WTC11 (cell line): ENCODE measurements at regions not wholly inside any gene's neighbourhood (a gene's known extent, or its start where the extent isn't known, plus 50 kb on each side); places are given as distances from the start of the nearest gene placed in this dataset.

Experiments used
- ATAC-seq: fragments of 200-7000 bp; cut with Tn5 transposase; 2 replicates; pipeline ENCODE4 v1.10.0; 2021; ENCODE audit warnings: mild to moderate bottlenecking, moderate library complexity
- CTCF ChIA-PET: fragments of 300-600 bp; sonication (Branson Sonifier 250); formaldehyde crosslinking; loops from one replicate; lab custom pipeline; 2021; ENCODE audit warnings: antibody characterized with exemption; lab: Charles Lee
- POLR2A ChIA-PET: fragments of 350-600 bp; sonication (Branson Sonifier 250); formaldehyde crosslinking; loops from one replicate; lab custom pipeline; 2021; ENCODE audit warnings: antibody characterized with exemption; lab: Charles Lee
- DNase-seq: peaks from one replicate; pipeline ENCODE4 v3.0.0; 2021; ENCODE audit warnings: low spot score
- H3K27ac Mint-ChIP-seq: 2 replicates; pipeline ENCODE4 v1.8.0; 2021; ENCODE audit warnings: mixed read lengths
- H3K27me3 Mint-ChIP-seq: 2 replicates; pipeline ENCODE4 v1.8.0; 2021; ENCODE audit warnings: low read depth, mild to moderate bottlenecking, moderate library complexity, mixed read lengths
- H3K36me3 Mint-ChIP-seq: 2 replicates; pipeline ENCODE4 v1.8.0; 2021; ENCODE audit warnings: mixed read lengths
- H3K4me1 Mint-ChIP-seq: 2 replicates; pipeline ENCODE4 v1.8.0; 2022; ENCODE audit warnings: mixed read lengths
- H3K4me3 Mint-ChIP-seq: 2 replicates; pipeline ENCODE4 v1.8.0; 2021; ENCODE audit warnings: mild to moderate bottlenecking, moderate library complexity, mixed read lengths
- H3K9me3 Mint-ChIP-seq: 2 replicates; pipeline ENCODE4 v1.8.0; 2021; ENCODE audit warnings: mixed read lengths
- AFF4 ChIP-seq: sonication (generic); formaldehyde crosslinking; IDR thresholded peaks from 2 replicates; pipeline ENCODE4 v1.8.1; 2023; ENCODE audit warnings: mild to moderate bottlenecking, missing genetic modification reagents, borderline replicate concordance
- CDX4 ChIP-seq: fragments of 250-450 bp; sonication (Bioruptor Pico); IDR thresholded peaks from 2 replicates; pipeline ENCODE4 v1.9.0; 2021; ENCODE audit warnings: moderate library complexity, mild to moderate bottlenecking, inconsistent platforms, borderline replicate concordance
- E2F5 ChIP-seq: sonication (generic); formaldehyde crosslinking; IDR thresholded peaks from 2 replicates; pipeline ENCODE4 v1.8.1; 2022; ENCODE audit warnings: mild to moderate bottlenecking, moderate library complexity, missing genetic modification reagents
- ELF4 ChIP-seq: sonication (generic); formaldehyde crosslinking; IDR thresholded peaks from 2 replicates; pipeline ENCODE4 v1.8.1; 2022; ENCODE audit warnings: low read depth, mild to moderate bottlenecking, moderate library complexity, missing genetic modification reagents
- ERG ChIP-seq: fragments of 250-450 bp; sonication (Bioruptor Pico); IDR thresholded peaks from 2 replicates; pipeline ENCODE4 v1.8.0; 2021; ENCODE audit warnings: mild to moderate bottlenecking
- GRHL2 ChIP-seq: fragments of 250-450 bp; sonication (Bioruptor Pico); IDR thresholded peaks from 2 replicates; pipeline ENCODE4 v1.8.0; 2022; ENCODE audit warnings: mild to moderate bottlenecking, moderate library complexity; ENCODE audit not compliant: insufficient replicate concordance, severe bottlenecking
- HMGXB4 ChIP-seq: sonication (generic); formaldehyde crosslinking; IDR thresholded peaks from 2 replicates; pipeline ENCODE4 v1.8.1; 2023; ENCODE audit warnings: mild to moderate bottlenecking, moderate library complexity, missing genetic modification reagents
- IRF2 ChIP-seq: sonication (generic); formaldehyde crosslinking; IDR thresholded peaks from 2 replicates; pipeline ENCODE4 v1.8.0; 2022; ENCODE audit warnings: low read depth, missing genetic modification reagents, borderline replicate concordance
- JAZF1 ChIP-seq: fragments of 250-450 bp; sonication (Bioruptor Pico); IDR thresholded peaks from 2 replicates; pipeline ENCODE4 v1.9.0; 2021; ENCODE audit warnings: moderate library complexity, mild to moderate bottlenecking, inconsistent platforms
- JUN ChIP-seq: sonication (generic); formaldehyde crosslinking; IDR thresholded peaks from 2 replicates; pipeline ENCODE4 v1.8.0; 2023; ENCODE audit warnings: mild to moderate bottlenecking, missing genetic modification reagents
- NFE2L1 ChIP-seq: sonication (generic); formaldehyde crosslinking; IDR thresholded peaks from 2 replicates; pipeline ENCODE4 v1.8.1; 2023; ENCODE audit warnings: missing genetic modification reagents
- NFYB ChIP-seq: sonication (generic); formaldehyde crosslinking; conservative IDR thresholded peaks from 2 replicates; pipeline ENCODE4 v1.8.0; 2022; ENCODE audit warnings: low read depth, missing genetic modification reagents
- NR1H2 ChIP-seq: sonication (generic); formaldehyde crosslinking; IDR thresholded peaks from 2 replicates; pipeline ENCODE4 v1.9.0; 2021; ENCODE audit warnings: mild to moderate bottlenecking, moderate library complexity, missing genetic modification reagents
- NR2C2 ChIP-seq: sonication (generic); formaldehyde crosslinking; IDR thresholded peaks from 2 replicates; pipeline ENCODE4 v1.8.0; 2022; ENCODE audit warnings: mild to moderate bottlenecking, missing genetic modification reagents
- ZMAT4 ChIP-seq: fragments of 250-450 bp; sonication (Bioruptor Pico); IDR thresholded peaks from 2 replicates; pipeline ENCODE4 v1.9.0; 2021; ENCODE audit warnings: mild to moderate bottlenecking
- ZNF121 ChIP-seq: sonication (generic); formaldehyde crosslinking; IDR thresholded peaks from 2 replicates; pipeline ENCODE4 v1.8.0; 2023; ENCODE audit warnings: missing genetic modification reagents
- ZNF138 ChIP-seq: sonication (generic); formaldehyde crosslinking; conservative IDR thresholded peaks from 2 replicates; pipeline ENCODE4 v1.8.1; 2022; ENCODE audit warnings: mild to moderate bottlenecking, moderate library complexity, missing genetic modification reagents
- ZNF219 ChIP-seq: sonication (generic); formaldehyde crosslinking; IDR thresholded peaks from 2 replicates; pipeline ENCODE4 v1.8.0; 2023; ENCODE audit warnings: missing genetic modification reagents, mild to moderate bottlenecking, borderline replicate concordance
- ZNF416 ChIP-seq: fragments of 250-450 bp; sonication (Bioruptor Pico); IDR thresholded peaks from 2 replicates; pipeline ENCODE4 v1.9.0; 2021; ENCODE audit warnings: mild to moderate bottlenecking, inconsistent platforms
- ZNF423 ChIP-seq: fragments of 250-450 bp; sonication (Bioruptor Pico); IDR thresholded peaks from 2 replicates; pipeline ENCODE4 v2.1.2; 2022; ENCODE audit warnings: mild to moderate bottlenecking, moderate library complexity
- ZNF532 ChIP-seq: fragments of 250-450 bp; sonication (Bioruptor Pico); IDR thresholded peaks from 2 replicates; pipeline ENCODE4 v1.9.0; 2021; ENCODE audit warnings: mild to moderate bottlenecking, borderline replicate concordance

GRCh38 chr9:97761056-97761598 lies 64.0 kb upstream of the XPA start (continued):
- TF ChIP-seq AFF4 (CRISPR knock-in tag) (no peak), GRHL2 (no peak), NFYB (CRISPR knock-in tag) (no peak), ZNF423 (CRISPR knock-in tag) (no peak), NFE2L1 (CRISPR knock-in tag) (no peak), E2F5 (no peak), ZNF121 (CRISPR knock-in tag) (no peak), NR2C2 (no peak), ZNF138 (CRISPR knock-in tag) (no peak), ZNF219 (CRISPR knock-in tag) (no peak)

- DNase-seq (no peak), ATAC-seq (no peak)
- H3K4me3 Mint-ChIP-seq = no peak overlapping the region
- H3K36me3 Mint-ChIP-seq = no peaks in the 10 kb centered on the region
- H3K27ac Mint-ChIP-seq = no peak overlapping the region
- ChIA-PET CTCF (no interaction called here), POLR2A (no interaction called here)
- no peaks in the 10 kb centered on the region for H3K4me1 Mint-ChIP-seq
- H3K9me3 Mint-ChIP-seq = no peaks in the 10 kb centered on the region
- TF ChIP-seq NR1H2 (CRISPR knock-in tag) = no peak
- peaks cover 36% of the 10 kb centered on the region for H3K27me3 Mint-ChIP-seq
Measured at GRCh38 chr9:97761879-97762278, 64.7 kb upstream of the XPA start.

- H3K27ac Mint-ChIP-seq = no peak overlapping the region
- DNase-seq (no peak), ATAC-seq (no peak)
- no peaks in the 10 kb centered on the region for H3K36me3 Mint-ChIP-seq
- no peaks in the 10 kb centered on the region for H3K9me3 Mint-ChIP-seq
- H3K4me3 Mint-ChIP-seq = no peak overlapping the region
- H3K4me1 Mint-ChIP-seq = no peaks in the 10 kb centered on the region
- CTCF ChIA-PET = no interaction called here
- H3K27me3 Mint-ChIP-seq = peaks cover 22% of the 10 kb centered on the region
- POLR2A ChIA-PET = interaction anchor here (0.8 kb wide), 1 partner anchor 130 kb away, joined by 3 read pairs; the partner anchor contains the start of genes NCBP1 and TSTD2
- TF ChIP-seq JUN (no peak), CDX4 (CRISPR knock-in tag) (no peak), ZNF532 (CRISPR knock-in tag) (no peak), ELF4 (CRISPR knock-in tag) (no peak), HMGXB4 (CRISPR knock-in tag) (no peak), IRF2 (CRISPR knock-in tag) (no peak), ERG (CRISPR knock-in tag) (no peak), ZMAT4 (CRISPR knock-in tag) (no peak), JAZF1 (CRISPR knock-in tag) (no peak), NR2C2 (no peak), ZNF416 (CRISPR knock-in tag) (no peak)
Measured at GRCh38 chr9:97763874-97764273, 66.7 kb upstream of the XPA start.
